ENCODE measurements at regions not wholly inside any gene's neighbourhood (a gene's known extent, or its start where the extent isn't known, plus 50 kb on each side); places are given as distances from the start of the nearest gene placed in this dataset.

DNA sequence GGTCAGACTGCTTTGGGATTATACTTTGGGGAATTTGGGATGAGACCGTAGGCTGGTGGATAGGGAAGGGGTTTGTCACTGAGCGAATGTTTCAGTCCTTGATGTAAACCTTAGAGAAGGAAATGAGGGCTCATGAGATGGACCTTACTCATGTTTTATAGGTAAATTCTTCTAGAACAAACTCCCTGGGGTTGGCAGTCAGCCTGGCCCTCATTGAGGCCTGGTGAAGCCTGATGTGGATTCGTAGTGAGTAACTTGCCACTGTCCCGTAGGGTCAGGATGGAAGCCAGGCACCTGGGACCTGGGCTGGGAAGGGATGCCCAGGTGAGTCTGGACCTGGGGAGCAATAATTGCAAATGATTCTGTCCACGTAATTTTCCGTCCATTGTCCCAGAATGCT, 258.3 kb downstream of the LPIN1 start:
- Histone ChIP-seq H3K9me3 (no peaks in the 10 kb centered on the region), H3K27ac (no peak overlapping the region), H3K4me3 (no peak overlapping the region), H3K36me3 (ENCODE audit: low read depth, missing control alignments) (no peaks in the 10 kb centered on the region), H3K4me1 (no peaks in the 10 kb centered on the region), H3K27me3 (no peaks in the 10 kb centered on the region)
- TF ChIP-seq, protein P1, sequence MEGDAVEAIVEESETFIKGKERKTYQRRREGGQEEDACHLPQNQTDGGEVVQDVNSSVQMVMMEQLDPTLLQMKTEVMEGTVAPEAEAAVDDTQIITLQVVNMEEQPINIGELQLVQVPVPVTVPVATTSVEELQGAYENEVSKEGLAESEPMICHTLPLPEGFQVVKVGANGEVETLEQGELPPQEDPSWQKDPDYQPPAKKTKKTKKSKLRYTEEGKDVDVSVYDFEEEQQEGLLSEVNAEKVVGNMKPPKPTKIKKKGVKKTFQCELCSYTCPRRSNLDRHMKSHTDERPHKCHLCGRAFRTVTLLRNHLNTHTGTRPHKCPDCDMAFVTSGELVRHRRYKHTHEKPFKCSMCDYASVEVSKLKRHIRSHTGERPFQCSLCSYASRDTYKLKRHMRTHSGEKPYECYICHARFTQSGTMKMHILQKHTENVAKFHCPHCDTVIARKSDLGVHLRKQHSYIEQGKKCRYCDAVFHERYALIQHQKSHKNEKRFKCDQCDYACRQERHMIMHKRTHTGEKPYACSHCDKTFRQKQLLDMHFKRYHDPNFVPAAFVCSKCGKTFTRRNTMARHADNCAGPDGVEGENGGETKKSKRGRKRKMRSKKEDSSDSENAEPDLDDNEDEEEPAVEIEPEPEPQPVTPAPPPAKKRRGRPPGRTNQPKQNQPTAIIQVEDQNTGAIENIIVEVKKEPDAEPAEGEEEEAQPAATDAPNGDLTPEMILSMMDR (IDR thresholded peaks at IDR 0.05), result no peak
- no peak for TF ChIP-seq POLR2A (IDR thresholded peaks at IDR 0.05)
- WGBS, 2 donors, result 94 to 95% methylated on average over 6 of the region's 6 CpGs
- intact Hi-C loops (cut with DNase I; ENCODE audit: low total_unique reads), result no loop called here
- DNase-seq, result no peak

DNA sequence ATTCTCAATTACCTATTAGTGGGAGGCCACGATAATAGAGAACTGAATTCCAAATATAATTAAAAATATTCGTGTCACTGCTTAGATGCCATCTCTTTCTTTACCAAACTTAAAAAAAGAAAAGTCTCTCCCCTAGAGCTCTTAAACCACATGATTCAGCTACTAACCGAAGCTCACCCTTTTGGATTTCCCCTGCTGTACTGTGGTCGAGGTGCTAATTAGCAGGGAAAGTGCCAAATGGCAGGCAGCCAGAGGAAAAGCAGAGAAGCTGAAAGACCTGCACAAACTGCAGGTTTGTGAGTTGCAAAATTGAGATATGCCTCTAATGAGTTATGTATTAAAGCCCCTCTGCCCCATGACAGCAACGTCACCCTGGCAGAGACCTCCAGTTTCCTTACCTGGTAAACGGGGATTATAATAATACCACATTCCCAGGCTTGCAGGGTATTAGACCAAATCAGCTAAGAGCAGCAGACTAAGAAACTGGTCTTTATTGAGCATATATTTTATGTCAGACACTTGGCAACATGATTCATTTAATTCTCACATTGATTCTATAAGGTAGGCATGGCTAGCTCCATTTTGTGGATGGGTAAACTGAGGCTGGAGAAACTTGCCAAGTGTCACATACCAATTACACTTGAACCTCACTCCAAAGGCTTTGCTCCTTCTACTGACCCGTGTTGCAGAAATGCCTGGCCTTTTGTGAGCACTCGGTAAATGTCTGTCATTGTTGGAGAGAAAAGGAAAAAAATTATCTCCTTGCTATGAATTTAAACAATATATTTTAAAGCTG, 259.7 kb downstream of the LPIN1 start:
- H3K27me3 ChIP-seq, result no peaks in the 10 kb centered on the region
- no peak for DNase-seq
- WGBS, 2 donors, result 64 to 68% methylated on average over 8 of the region's 8 CpGs
- TF ChIP-seq, protein P1 (IDR thresholded peaks at IDR 0.05), result no peak
- no peak for TF ChIP-seq POLR2A (IDR thresholded peaks at IDR 0.05)
- H3K36me3 ChIP-seq (ENCODE audit: low read depth, missing control alignments), result no peaks in the 10 kb centered on the region
- intact Hi-C loops (cut with DNase I; ENCODE audit: low total_unique reads), result no loop called here
- H3K4me3 ChIP-seq, result no peak overlapping the region
- no peaks in the 10 kb centered on the region for H3K4me1 ChIP-seq
- H3K9me3 ChIP-seq, result no peaks in the 10 kb centered on the region
- no peak overlapping the region for H3K27ac ChIP-seq

DNA sequence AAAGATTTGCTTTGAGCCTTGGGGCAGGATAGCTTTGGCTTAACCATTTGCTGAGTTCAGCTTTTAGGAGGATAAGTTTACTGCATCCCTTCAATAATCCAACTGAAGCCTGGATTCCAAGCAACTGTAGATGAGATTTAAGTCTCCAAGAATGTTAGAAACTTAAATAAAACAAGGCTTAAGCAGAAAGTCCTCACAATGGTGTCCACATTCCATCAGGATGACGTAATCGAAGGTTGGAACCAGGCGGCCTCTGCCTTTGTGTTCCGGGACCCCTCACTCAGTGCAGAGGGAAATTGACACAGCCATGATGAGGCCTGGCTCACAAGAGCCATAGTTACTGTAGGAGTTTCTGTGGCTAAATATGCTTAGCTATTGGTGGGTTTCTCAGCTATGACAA, 260.4 kb downstream of the LPIN1 start:
- Histone ChIP-seq H3K4me1 (no peaks in the 10 kb centered on the region), H3K36me3 (ENCODE audit: low read depth, missing control alignments) (no peaks in the 10 kb centered on the region), H3K27ac (no peak overlapping the region), H3K27me3 (no peaks in the 10 kb centered on the region), H3K9me3 (no peaks in the 10 kb centered on the region), H3K4me3 (no peak overlapping the region)
- no peak for DNase-seq
- TF ChIP-seq, protein P1 (IDR thresholded peaks at IDR 0.05), result no peak
- no peak for TF ChIP-seq POLR2A (IDR thresholded peaks at IDR 0.05)
- intact Hi-C loops (cut with DNase I; ENCODE audit: low total_unique reads), result no loop called here
- WGBS, 2 donors, result 59 to 83% methylated on average over 4 of the region's 4 CpGs

DNA sequence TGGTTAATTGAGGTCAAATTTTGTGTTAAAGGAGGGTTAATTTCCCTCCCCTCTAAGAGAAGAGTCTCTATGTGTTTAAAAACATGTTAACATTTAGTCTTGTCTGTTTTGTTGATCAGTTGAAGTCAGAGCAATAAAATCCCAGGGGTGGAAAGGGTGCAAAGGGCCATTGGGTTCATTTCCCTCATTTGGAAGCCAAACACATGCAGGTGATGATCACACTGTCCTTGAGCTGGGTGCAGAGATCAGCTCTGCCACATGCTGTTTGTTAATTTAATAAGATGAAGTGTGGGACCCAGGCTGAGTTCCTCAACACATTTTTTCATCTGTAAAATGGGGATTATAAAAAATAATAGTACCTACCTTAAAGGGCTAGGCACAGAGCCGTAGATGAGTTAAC, 260.9 kb downstream of the LPIN1 start:
- DNase-seq, result no peak
- H3K36me3 ChIP-seq (ENCODE audit: low read depth, missing control alignments), result no peaks in the 10 kb centered on the region
- H3K27ac ChIP-seq, result no peak overlapping the region
- 88 to 90% methylated on average over 1 of the region's 1 CpG for WGBS, 2 donors
- no peak overlapping the region for H3K4me3 ChIP-seq
- TF ChIP-seq POLR2A (IDR thresholded peaks at IDR 0.05), result no peak
- TF ChIP-seq, protein P1 (IDR thresholded peaks at IDR 0.05), result no peak
- H3K4me1 ChIP-seq, result no peaks in the 10 kb centered on the region
- no peaks in the 10 kb centered on the region for H3K27me3 ChIP-seq
- intact Hi-C loops (cut with DNase I; ENCODE audit: low total_unique reads), result no loop called here
- H3K9me3 ChIP-seq, result no peaks in the 10 kb centered on the region
